SK-N-MC (cell line): ENCODE measurements at regions not wholly inside any gene's neighbourhood (a gene's known extent, or its start where the extent isn't known, plus 50 kb on each side); places are given as distances from the start of the nearest gene placed in this dataset.

Experiments used
- EZH2 ChIP-seq: fragments of 200-600 bp; sonication (generic); IDR thresholded peaks from one replicate; pipeline ENCODE4 v1.6.1; 2017; ENCODE audit warnings: antibody characterized with exemption
- FOXP2 ChIP-seq: optimal IDR thresholded peaks from 2 replicates; pipeline ENCODE3; 2011; ENCODE audit warnings: mild to moderate bottlenecking, moderate library complexity; ENCODE audit not compliant: insufficient read depth; ENCODE audit errors: extremely low read length, control extremely low read depth
- POLR2AphosphoS5 ChIP-seq: IDR thresholded peaks from 2 replicates; pipeline ENCODE4 v1.6.1; 2012; ENCODE audit warnings: mild to moderate bottlenecking, low read depth, low read length, borderline replicate concordance

DNA sequence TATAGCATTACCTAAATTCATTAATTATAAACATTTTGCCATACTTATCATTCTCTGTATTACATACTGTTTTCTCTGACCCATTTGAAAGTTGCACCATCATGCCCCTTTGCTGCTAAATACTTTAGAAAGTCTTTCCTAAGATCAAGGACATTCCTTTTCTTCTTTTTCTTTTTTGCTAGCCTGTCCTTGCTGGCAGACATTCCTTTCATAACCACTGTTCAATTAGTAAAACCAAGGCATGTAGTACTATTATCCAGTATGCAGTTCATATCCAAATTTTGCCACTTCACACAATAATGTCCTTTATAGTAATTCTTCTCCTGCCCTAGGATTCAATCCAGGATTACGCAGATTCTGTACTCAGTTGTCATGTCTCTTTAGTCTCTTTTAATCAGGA lies 321.0 kb upstream of the C2CD4B start:
- TF ChIP-seq POLR2AphosphoS5 (no peak), EZH2 (no peak), FOXP2 (no peak)
